Prostate gland (tissue), 2 donors: ENCODE measurements at regions not wholly inside any gene's neighbourhood (a gene's known extent, or its start where the extent isn't known, plus 50 kb on each side); places are given as distances from the start of the nearest gene placed in this dataset.

Experiments used
- POLR2A ChIP-seq: fragments of 450-650 bp; IDR thresholded peaks from one replicate; pipeline ENCODE4 v1.6.1; 2016; ENCODE audit warnings: antibody characterized with exemption, mild to moderate bottlenecking
- POLR2AphosphoS5 ChIP-seq: sonication (generic); formaldehyde crosslinking; IDR thresholded peaks from one replicate; pipeline ENCODE4 v1.6.1; 2017; ENCODE audit warnings: antibody characterized with exemption
- TF ChIP-seq, protein P1 (sequence below), 4 experiments: fragments of 200-600 bp in 2 of 4; fragments of 450-650 bp in 2 of 4; sonication (generic) in 2 of 4; IDR thresholded peaks; 1 replicate in 3 of 4; 2 replicates in 1 of 4; pipeline ENCODE4 v1.5.1; 2016 to 2019; ENCODE audit warnings: antibody characterized with exemption in 4 of 4, mild to moderate bottlenecking in 2 of 4, moderate library complexity in 2 of 4

GRCh38 chr9:78127279-78128225 lies 95.9 kb upstream of the GNAQ start:
- TF ChIP-seq POLR2AphosphoS5 (no peak), POLR2A (no peak)
- TF ChIP-seq, protein P1, sequence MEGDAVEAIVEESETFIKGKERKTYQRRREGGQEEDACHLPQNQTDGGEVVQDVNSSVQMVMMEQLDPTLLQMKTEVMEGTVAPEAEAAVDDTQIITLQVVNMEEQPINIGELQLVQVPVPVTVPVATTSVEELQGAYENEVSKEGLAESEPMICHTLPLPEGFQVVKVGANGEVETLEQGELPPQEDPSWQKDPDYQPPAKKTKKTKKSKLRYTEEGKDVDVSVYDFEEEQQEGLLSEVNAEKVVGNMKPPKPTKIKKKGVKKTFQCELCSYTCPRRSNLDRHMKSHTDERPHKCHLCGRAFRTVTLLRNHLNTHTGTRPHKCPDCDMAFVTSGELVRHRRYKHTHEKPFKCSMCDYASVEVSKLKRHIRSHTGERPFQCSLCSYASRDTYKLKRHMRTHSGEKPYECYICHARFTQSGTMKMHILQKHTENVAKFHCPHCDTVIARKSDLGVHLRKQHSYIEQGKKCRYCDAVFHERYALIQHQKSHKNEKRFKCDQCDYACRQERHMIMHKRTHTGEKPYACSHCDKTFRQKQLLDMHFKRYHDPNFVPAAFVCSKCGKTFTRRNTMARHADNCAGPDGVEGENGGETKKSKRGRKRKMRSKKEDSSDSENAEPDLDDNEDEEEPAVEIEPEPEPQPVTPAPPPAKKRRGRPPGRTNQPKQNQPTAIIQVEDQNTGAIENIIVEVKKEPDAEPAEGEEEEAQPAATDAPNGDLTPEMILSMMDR (IDR thresholded peaks at IDR 0.05), result no peak
